ENCODE measurements at regions not wholly inside any gene's neighbourhood (a gene's known extent, or its start where the extent isn't known, plus 50 kb on each side); places are given as distances from the start of the nearest gene placed in this dataset.

- H3K9me3 Mint-ChIP-seq (ENCODE audit: low read depth, unreplicated experiment): no peaks in the 10 kb centered on the region
- H3K36me3 Mint-ChIP-seq (ENCODE audit: insufficient read depth, unreplicated experiment): no peaks in the 10 kb centered on the region
- TF ChIP-seq, protein P1, sequence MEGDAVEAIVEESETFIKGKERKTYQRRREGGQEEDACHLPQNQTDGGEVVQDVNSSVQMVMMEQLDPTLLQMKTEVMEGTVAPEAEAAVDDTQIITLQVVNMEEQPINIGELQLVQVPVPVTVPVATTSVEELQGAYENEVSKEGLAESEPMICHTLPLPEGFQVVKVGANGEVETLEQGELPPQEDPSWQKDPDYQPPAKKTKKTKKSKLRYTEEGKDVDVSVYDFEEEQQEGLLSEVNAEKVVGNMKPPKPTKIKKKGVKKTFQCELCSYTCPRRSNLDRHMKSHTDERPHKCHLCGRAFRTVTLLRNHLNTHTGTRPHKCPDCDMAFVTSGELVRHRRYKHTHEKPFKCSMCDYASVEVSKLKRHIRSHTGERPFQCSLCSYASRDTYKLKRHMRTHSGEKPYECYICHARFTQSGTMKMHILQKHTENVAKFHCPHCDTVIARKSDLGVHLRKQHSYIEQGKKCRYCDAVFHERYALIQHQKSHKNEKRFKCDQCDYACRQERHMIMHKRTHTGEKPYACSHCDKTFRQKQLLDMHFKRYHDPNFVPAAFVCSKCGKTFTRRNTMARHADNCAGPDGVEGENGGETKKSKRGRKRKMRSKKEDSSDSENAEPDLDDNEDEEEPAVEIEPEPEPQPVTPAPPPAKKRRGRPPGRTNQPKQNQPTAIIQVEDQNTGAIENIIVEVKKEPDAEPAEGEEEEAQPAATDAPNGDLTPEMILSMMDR (IDR thresholded peaks at IDR 0.05; ENCODE audit: unreplicated experiment): no peak
- intact Hi-C loops (cut with micrococcal nuclease; ENCODE audit: unreplicated experiment): no loop called here
- no peaks in the 10 kb centered on the region for H3K27me3 Mint-ChIP-seq (ENCODE audit: unreplicated experiment)
- H3K4me1 Mint-ChIP-seq (ENCODE audit: low read depth, unreplicated experiment): peaks cover 32% of the 10 kb centered on the region
- CTCF ChIA-PET: no interaction called here
- no TSS peak for BruUV-seq (replicated peaks)
- no peak overlapping the region for H3K4me3 Mint-ChIP-seq (ENCODE audit: low read depth, unreplicated experiment)
- DNase-seq: no peak
- H3K27ac Mint-ChIP-seq (ENCODE audit: unreplicated experiment): no peak overlapping the region
These were observed 244.9 kb downstream of the HIVEP2 start for GRCh38 chr6:142700032-142700431.

DNA sequence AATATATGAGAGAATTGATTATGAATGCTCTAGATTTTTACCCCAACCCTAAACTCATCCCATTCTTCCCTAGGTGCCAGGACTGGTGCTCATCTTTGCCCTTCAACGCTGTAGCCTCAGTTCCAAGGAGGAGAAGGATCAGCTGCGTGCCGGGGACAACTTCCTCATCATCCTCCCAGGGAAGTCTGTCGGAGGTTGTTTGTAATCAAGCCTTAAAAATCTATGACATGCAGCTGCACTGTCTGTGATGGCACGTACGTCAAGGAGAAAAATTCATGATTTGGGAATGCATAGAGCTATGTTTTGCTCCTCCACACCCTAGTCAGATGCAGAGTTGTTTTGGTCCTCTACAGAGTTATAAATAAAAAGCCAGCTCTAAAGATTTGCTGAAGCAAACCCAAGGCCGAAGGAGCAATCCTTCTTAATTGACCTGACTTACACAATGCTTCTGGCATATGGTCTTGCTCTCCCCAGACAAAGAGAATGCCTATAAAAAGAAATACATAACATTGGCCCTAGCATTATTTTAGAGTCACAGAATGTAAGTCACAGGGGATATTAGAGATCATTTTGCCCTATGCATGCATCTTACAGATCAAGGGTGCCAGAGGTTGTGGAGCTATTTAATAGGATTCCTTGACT, 244.2 kb downstream of the HIVEP2 start:
- H3K27me3 Mint-ChIP-seq (ENCODE audit: unreplicated experiment): no peaks in the 10 kb centered on the region
- CTCF ChIA-PET: no interaction called here
- no peak for DNase-seq
- no peak overlapping the region for H3K27ac Mint-ChIP-seq (ENCODE audit: unreplicated experiment)
- no peak overlapping the region for H3K4me3 Mint-ChIP-seq (ENCODE audit: low read depth, unreplicated experiment)
- no peaks in the 10 kb centered on the region for H3K36me3 Mint-ChIP-seq (ENCODE audit: insufficient read depth, unreplicated experiment)
- peaks cover 24% of the 10 kb centered on the region for H3K4me1 Mint-ChIP-seq (ENCODE audit: low read depth, unreplicated experiment)
- BruUV-seq (replicated peaks): no TSS peak
- TF ChIP-seq, protein P1 (IDR thresholded peaks at IDR 0.05; ENCODE audit: unreplicated experiment): no peak
- H3K9me3 Mint-ChIP-seq (ENCODE audit: low read depth, unreplicated experiment): no peaks in the 10 kb centered on the region
- intact Hi-C loops (cut with micrococcal nuclease; ENCODE audit: unreplicated experiment): no loop called here

All from Calu3 (cell line).